ENCODE measurements at regions not wholly inside any gene's neighbourhood (a gene's known extent, or its start where the extent isn't known, plus 50 kb on each side); places are given as distances from the start of the nearest gene placed in this dataset.

GRCh38 chrX:125378205-125378604 lies 58.5 kb downstream of the TEX13C start:
- in situ Hi-C loops (cut with MboI; ENCODE audit: low sequenced_read_pairs) = no loop called here
- no peaks in the 10 kb centered on the region for H3K9me3 ChIP-seq
- H3K4me1 ChIP-seq = peaks cover 12% of the 10 kb centered on the region
- no peaks in the 10 kb centered on the region for H3K36me3 ChIP-seq (replicated peaks)
- peak; percentile 42 to 89 for DNase-seq (ENCODE audit: low spot score in 2 of 2)
- no peaks in the 10 kb centered on the region for H3K27me3 ChIP-seq (ENCODE audit: low read depth)
- H3K4me3 ChIP-seq = no peak overlapping the region

- no peaks in the 10 kb centered on the region for H3K27me3 ChIP-seq (ENCODE audit: low read depth)
- in situ Hi-C loops (cut with MboI; ENCODE audit: low sequenced_read_pairs) = no loop called here
- no peak overlapping the region for H3K4me3 ChIP-seq
- peak in 1 of 2 experiments; percentile 28 for DNase-seq (ENCODE audit: low spot score in 2 of 2)
- peaks cover 12% of the 10 kb centered on the region for H3K4me1 ChIP-seq
- H3K36me3 ChIP-seq (replicated peaks) = no peaks in the 10 kb centered on the region
- H3K9me3 ChIP-seq = no peaks in the 10 kb centered on the region
Observed at GRCh38 chrX:125378770-125379169, 59.1 kb downstream of the TEX13C start.

GRCh38 chrX:125382148-125382628 lies 62.5 kb downstream of the TEX13C start:
- Histone ChIP-seq H3K27me3 (ENCODE audit: low read depth) (no peaks in the 10 kb centered on the region), H3K9me3 (no peaks in the 10 kb centered on the region), H3K4me1 (peaks cover 12% of the 10 kb centered on the region), H3K4me3 (no peak overlapping the region), H3K36me3 (replicated peaks) (no peaks in the 10 kb centered on the region)
- in situ Hi-C loops (cut with MboI; ENCODE audit: low sequenced_read_pairs) = no loop called here
- DNase-seq (ENCODE audit: low spot score in 2 of 2) = no peak

GRCh38 chrX:125382889-125383288 lies 63.2 kb downstream of the TEX13C start:
- DNase-seq (ENCODE audit: low spot score in 2 of 2) = no peak
- Histone ChIP-seq H3K4me1 (peaks cover 10% of the 10 kb centered on the region), H3K4me3 (no peak overlapping the region), H3K9me3 (no peaks in the 10 kb centered on the region), H3K36me3 (replicated peaks) (no peaks in the 10 kb centered on the region), H3K27me3 (ENCODE audit: low read depth) (no peaks in the 10 kb centered on the region)
- in situ Hi-C loops (cut with MboI; ENCODE audit: low sequenced_read_pairs) = no loop called here

GRCh38 chrX:125384867-125385266 lies 65.2 kb downstream of the TEX13C start:
- Histone ChIP-seq H3K36me3 (replicated peaks) (no peaks in the 10 kb centered on the region), H3K4me1 (no peaks in the 10 kb centered on the region), H3K4me3 (no peak overlapping the region), H3K27me3 (ENCODE audit: low read depth) (no peaks in the 10 kb centered on the region), H3K9me3 (no peaks in the 10 kb centered on the region)
- in situ Hi-C loops (cut with MboI; ENCODE audit: low sequenced_read_pairs) = no loop called here
- DNase-seq (ENCODE audit: low spot score in 2 of 2) = no peak

- Histone ChIP-seq H3K27me3 (ENCODE audit: low read depth) (no peaks in the 10 kb centered on the region), H3K9me3 (no peaks in the 10 kb centered on the region), H3K4me1 (no peaks in the 10 kb centered on the region), H3K36me3 (replicated peaks) (no peaks in the 10 kb centered on the region), H3K4me3 (no peak overlapping the region)
- no peak for DNase-seq (ENCODE audit: low spot score in 2 of 2)
- in situ Hi-C loops (cut with MboI; ENCODE audit: low sequenced_read_pairs) = no loop called here
Observed at GRCh38 chrX:125387945-125388344, 68.3 kb downstream of the TEX13C start.

GRCh38 chrX:125394449-125394848 lies 74.8 kb downstream of the TEX13C start:
- H3K4me3 ChIP-seq = no peak overlapping the region

GRCh38 chrX:125395626-125396025 lies 76.0 kb downstream of the TEX13C start:
- peak in 1 of 2 experiments; percentile 75 for DNase-seq (ENCODE audit: low spot score in 2 of 2)
- H3K36me3 ChIP-seq (replicated peaks) = no peaks in the 10 kb centered on the region
- peaks cover 14% of the 10 kb centered on the region for H3K4me1 ChIP-seq
- in situ Hi-C loops (cut with MboI; ENCODE audit: low sequenced_read_pairs) = no loop called here
- no peaks in the 10 kb centered on the region for H3K27me3 ChIP-seq (ENCODE audit: low read depth)
- H3K4me3 ChIP-seq = no peak overlapping the region
- H3K9me3 ChIP-seq = no peaks in the 10 kb centered on the region

More at GRCh38 chrX:125394449-125394848, 74.8 kb downstream of the TEX13C start:
- no peaks in the 10 kb centered on the region for H3K36me3 ChIP-seq (replicated peaks)
- no peaks in the 10 kb centered on the region for H3K27me3 ChIP-seq (ENCODE audit: low read depth)
- H3K4me1 ChIP-seq = peaks cover 14% of the 10 kb centered on the region
- in situ Hi-C loops (cut with MboI; ENCODE audit: low sequenced_read_pairs) = no loop called here
- no peaks in the 10 kb centered on the region for H3K9me3 ChIP-seq
- no peak for DNase-seq (ENCODE audit: low spot score in 2 of 2)

GRCh38 chrX:125398959-125399440 lies 79.3 kb downstream of the TEX13C start:
- DNase-seq (ENCODE audit: low spot score in 2 of 2) = no peak
- in situ Hi-C loops (cut with MboI; ENCODE audit: low sequenced_read_pairs) = no loop called here
- Histone ChIP-seq H3K9me3 (no peaks in the 10 kb centered on the region), H3K4me1 (peaks cover 14% of the 10 kb centered on the region), H3K36me3 (replicated peaks) (no peaks in the 10 kb centered on the region), H3K27me3 (ENCODE audit: low read depth) (no peaks in the 10 kb centered on the region), H3K4me3 (no peak overlapping the region)

GRCh38 chrX:125402807-125403206 lies 83.1 kb downstream of the TEX13C start:
- Histone ChIP-seq H3K36me3 (replicated peaks) (no peaks in the 10 kb centered on the region), H3K9me3 (no peaks in the 10 kb centered on the region), H3K27me3 (ENCODE audit: low read depth) (no peaks in the 10 kb centered on the region), H3K4me1 (no peaks in the 10 kb centered on the region), H3K4me3 (no peak overlapping the region)
- no peak for DNase-seq (ENCODE audit: low spot score in 2 of 2)
- in situ Hi-C loops (cut with MboI; ENCODE audit: low sequenced_read_pairs) = no loop called here

GRCh38 chrX:125404667-125405160 lies 85.0 kb downstream of the TEX13C start:
- H3K36me3 ChIP-seq (replicated peaks) = no peaks in the 10 kb centered on the region
- no peak overlapping the region for H3K4me3 ChIP-seq
- DNase-seq (ENCODE audit: low spot score in 2 of 2) = no peak
- H3K9me3 ChIP-seq = no peaks in the 10 kb centered on the region
- in situ Hi-C loops (cut with MboI; ENCODE audit: low sequenced_read_pairs) = no loop called here
- H3K4me1 ChIP-seq = no peaks in the 10 kb centered on the region
- H3K27me3 ChIP-seq (ENCODE audit: low read depth) = no peaks in the 10 kb centered on the region

GRCh38 chrX:125405339-125405738 lies 85.7 kb downstream of the TEX13C start:
- Histone ChIP-seq H3K36me3 (replicated peaks) (no peaks in the 10 kb centered on the region), H3K27me3 (ENCODE audit: low read depth) (no peaks in the 10 kb centered on the region), H3K4me1 (no peaks in the 10 kb centered on the region), H3K4me3 (no peak overlapping the region), H3K9me3 (no peaks in the 10 kb centered on the region)
- in situ Hi-C loops (cut with MboI; ENCODE audit: low sequenced_read_pairs) = no loop called here
- no peak for DNase-seq (ENCODE audit: low spot score in 2 of 2)

- H3K9me3 ChIP-seq = no peaks in the 10 kb centered on the region
- no peaks in the 10 kb centered on the region for H3K36me3 ChIP-seq (replicated peaks)
- in situ Hi-C loops (cut with MboI; ENCODE audit: low sequenced_read_pairs) = no loop called here
- H3K4me3 ChIP-seq = no peak overlapping the region
- no peak for DNase-seq (ENCODE audit: low spot score in 2 of 2)
- H3K27me3 ChIP-seq (ENCODE audit: low read depth) = no peaks in the 10 kb centered on the region
- H3K4me1 ChIP-seq = no peaks in the 10 kb centered on the region
Observed at GRCh38 chrX:125407314-125407713, 87.6 kb downstream of the TEX13C start.

- Histone ChIP-seq H3K27me3 (ENCODE audit: low read depth) (no peaks in the 10 kb centered on the region), H3K36me3 (replicated peaks) (no peaks in the 10 kb centered on the region), H3K4me3 (no peak overlapping the region), H3K4me1 (no peaks in the 10 kb centered on the region), H3K9me3 (no peaks in the 10 kb centered on the region)
- in situ Hi-C loops (cut with MboI; ENCODE audit: low sequenced_read_pairs) = no loop called here
- DNase-seq (ENCODE audit: low spot score in 2 of 2) = no peak
Observed at GRCh38 chrX:125420809-125421208, 101.1 kb downstream of the TEX13C start.

GRCh38 chrX:125422986-125423385 lies 103.3 kb downstream of the TEX13C start:
- no peak for DNase-seq (ENCODE audit: low spot score in 2 of 2)
- Histone ChIP-seq H3K27me3 (ENCODE audit: low read depth) (no peaks in the 10 kb centered on the region), H3K9me3 (no peaks in the 10 kb centered on the region), H3K4me1 (no peaks in the 10 kb centered on the region), H3K4me3 (no peak overlapping the region), H3K36me3 (replicated peaks) (no peaks in the 10 kb centered on the region)
- in situ Hi-C loops (cut with MboI; ENCODE audit: low sequenced_read_pairs) = no loop called here
